DND-41 (cell line): ENCODE measurements at regions not wholly inside any gene's neighbourhood (a gene's known extent, or its start where the extent isn't known, plus 50 kb on each side); places are given as distances from the start of the nearest gene placed in this dataset.

Experiments used
- CTCF ChIP-seq: IDR thresholded peaks from 2 replicates; pipeline ENCODE4 v1.5.1; 2012; ENCODE audit warnings: borderline replicate concordance, low read length, moderate library complexity, mild to moderate bottlenecking; ENCODE audit not compliant: poor library complexity, severe bottlenecking; ENCODE audit errors: extremely low read depth
- EZH2 ChIP-seq: IDR thresholded peaks from 3 replicates; pipeline ENCODE4 v1.6.1; 2012; ENCODE audit warnings: borderline replicate concordance, low read depth, mild to moderate bottlenecking, moderate library complexity, low read length, inconsistent platforms; ENCODE audit not compliant: severe bottlenecking

GRCh38 chr3:72165317-72165716 lies 380.4 kb upstream of the PROK2 start:
- no peak for TF ChIP-seq CTCF
- no peak for TF ChIP-seq EZH2
